Small intestine (tissue), 7 donors: ENCODE measurements at regions not wholly inside any gene's neighbourhood (a gene's known extent, or its start where the extent isn't known, plus 50 kb on each side); places are given as distances from the start of the nearest gene placed in this dataset.

ENCODE experiments used
- DNase-seq, 2 donors: peaks; one replicate each; pipeline versions ENCODE4 v3.0.0 to v3.0.0-alpha.2; 2013
- FAIRE-seq: peaks from 2 replicates; lab custom pipeline; 2012; peaks lifted over from hg19 to GRCh38; lab: Jason Lieb, UNC
- H3K27ac ChIP-seq, 3 donors: one replicate each; pipeline ENCODE4 v1.5.1; 2013; ENCODE audit warnings: low read length in 2 of 3, mild to moderate bottlenecking in 2 of 3, control low read depth in 1 of 3, inconsistent platforms in 1 of 3, low read depth in 1 of 3, moderate library complexity in 1 of 3
- H3K27me3 ChIP-seq, 3 donors: one replicate each; pipeline ENCODE4 v1.6.1; 2013; ENCODE audit warnings: low read length in 3 of 3, inconsistent platforms in 1 of 3; ENCODE audit not compliant: control insufficient read depth in 3 of 3, insufficient read depth in 3 of 3
- H3K36me3 ChIP-seq, 3 donors: one replicate each; pipeline ENCODE4 v1.6.1; 2013; ENCODE audit warnings: low read length in 3 of 3, inconsistent platforms in 1 of 3, low read depth in 1 of 3, mild to moderate bottlenecking in 1 of 3, moderate library complexity in 1 of 3; ENCODE audit not compliant: control insufficient read depth in 3 of 3, insufficient read depth in 2 of 3
- H3K4me1 ChIP-seq, 3 donors: one replicate each; pipeline ENCODE4 v1.6.1; 2013; ENCODE audit warnings: low read length in 2 of 3, inconsistent platforms in 1 of 3, low read depth in 1 of 3, mild to moderate bottlenecking in 1 of 3, moderate library complexity in 1 of 3; ENCODE audit not compliant: control insufficient read depth in 3 of 3, insufficient read depth in 2 of 3
- H3K4me3 ChIP-seq, 3 donors: one replicate each; pipeline ENCODE4 v1.5.1; 2013; ENCODE audit warnings: low read length in 3 of 3, control low read depth in 1 of 3, inconsistent platforms in 1 of 3, low read depth in 1 of 3, mild to moderate bottlenecking in 1 of 3, moderate library complexity in 1 of 3
- H3K9me3 ChIP-seq, 2 donors: one replicate each; pipeline ENCODE4 v1.6.1; 2013; ENCODE audit warnings: low read depth in 1 of 2, low read length in 1 of 2; ENCODE audit not compliant: control insufficient read depth in 2 of 2, insufficient read depth in 1 of 2
- WGBS, 3 donors: extraction: QIAGEN DNeasy Blood & Tissue Kit; methylation state at CpG; one replicate each; pipeline ENCODE4 v1.1.7; 2013; 5-methylcytosine and 5-hydroxymethylcytosine counted together
- donor health status: healthy with polysubstance abuse.
- donor health status: control.
- donor health status: control.
- donor health status: Bipolar disorder and iron deficiency.
- donor health status: healthy.

- WGBS, 3 donors: 80 to 96% (median 89%) methylated on average over 3 of the region's 3 CpGs
- H3K27me3 ChIP-seq: no peaks in the 10 kb centered on the region
- H3K4me1 ChIP-seq: peaks cover 0 to 37% (median 0%) of the 10 kb centered on the region in 3 donors
- H3K36me3 ChIP-seq: no peaks in the 10 kb centered on the region
- H3K27ac ChIP-seq: no peak overlapping the region
- H3K9me3 ChIP-seq: no peaks in the 10 kb centered on the region
- FAIRE-seq: no peak
- H3K4me3 ChIP-seq: no peak overlapping the region
- DNase-seq: no peak
Observed at GRCh38 chr5:160479220-160479619, 57.6 kb downstream of the PTTG1 start.

- Histone ChIP-seq H3K9me3 (no peaks in the 10 kb centered on the region), H3K27me3 (no peaks in the 10 kb centered on the region), H3K36me3 (no peaks in the 10 kb centered on the region), H3K4me3 (no peak overlapping the region), H3K27ac (no peak overlapping the region), H3K4me1 (peaks cover 0 to 33% (median 0%) of the 10 kb centered on the region in 3 donors)
- DNase-seq (no peak), FAIRE-seq (no peak)
- 60 to 67% (median 67%) methylated on average over 7 of the region's 7 CpGs for WGBS, 3 donors
Observed at GRCh38 chr5:160479926-160480325, 58.3 kb downstream of the PTTG1 start.

- Histone ChIP-seq H3K27me3 (no peaks in the 10 kb centered on the region), H3K4me1 (peaks cover 0 to 26% (median 0%) of the 10 kb centered on the region in 3 donors), H3K27ac (no peak overlapping the region), H3K4me3 (no peak overlapping the region), H3K9me3 (no peaks in the 10 kb centered on the region), H3K36me3 (no peaks in the 10 kb centered on the region)
- DNase-seq (peak in 1 of 2 donors; percentile 24), FAIRE-seq (no peak)
- 26 to 60% (median 41%) methylated on average over 1 of the region's 1 CpG for WGBS, 3 donors
Observed at GRCh38 chr5:160480652-160481051, 59.0 kb downstream of the PTTG1 start.

GRCh38 chr5:160484678-160485077 lies 63.0 kb downstream of the PTTG1 start:
- Histone ChIP-seq H3K27ac (no peak overlapping the region), H3K36me3 (no peaks in the 10 kb centered on the region), H3K27me3 (no peaks in the 10 kb centered on the region), H3K4me3 (no peak overlapping the region), H3K4me1 (peaks cover 0 to 3% (median 0%) of the 10 kb centered on the region in 3 donors), H3K9me3 (no peaks in the 10 kb centered on the region)
- no peak for DNase-seq
- 89 to 100% (median 93%) methylated on average over 2 of the region's 2 CpGs for WGBS, 3 donors
- FAIRE-seq: no peak

GRCh38 chr5:160485364-160485969 lies 63.8 kb downstream of the PTTG1 start:
- H3K27ac ChIP-seq: no peak overlapping the region
- no peaks in the 10 kb centered on the region for H3K9me3 ChIP-seq
- H3K36me3 ChIP-seq: no peaks in the 10 kb centered on the region
- no peak overlapping the region for H3K4me3 ChIP-seq
- DNase-seq (no peak), FAIRE-seq (no peak)
- H3K27me3 ChIP-seq: no peaks in the 10 kb centered on the region
- peaks cover 0 to 3% (median 0%) of the 10 kb centered on the region in 3 donors for H3K4me1 ChIP-seq
- 78 to 83% (median 78%) methylated on average over 5 of the region's 5 CpGs for WGBS, 3 donors

GRCh38 chr5:160486573-160486972 lies 64.9 kb downstream of the PTTG1 start:
- FAIRE-seq (no peak), DNase-seq (peak in 1 of 2 donors; percentile 17)
- H3K36me3 ChIP-seq: no peaks in the 10 kb centered on the region
- H3K27me3 ChIP-seq: no peaks in the 10 kb centered on the region
- no peaks in the 10 kb centered on the region for H3K4me1 ChIP-seq
- no peak overlapping the region for H3K4me3 ChIP-seq
- 71 to 90% (median 76%) methylated on average over 7 of the region's 7 CpGs for WGBS, 3 donors
- no peak overlapping the region for H3K27ac ChIP-seq
- H3K9me3 ChIP-seq: no peaks in the 10 kb centered on the region

GRCh38 chr5:160488394-160489325 lies 67.0 kb downstream of the PTTG1 start:
- H3K36me3 ChIP-seq: no peaks in the 10 kb centered on the region
- H3K4me1 ChIP-seq: no peaks in the 10 kb centered on the region
- no peaks in the 10 kb centered on the region for H3K9me3 ChIP-seq
- no peaks in the 10 kb centered on the region for H3K27me3 ChIP-seq
- no peak overlapping the region for H3K4me3 ChIP-seq
- 84 to 95% (median 94%) methylated on average over 6 of the region's 6 CpGs for WGBS, 3 donors
- H3K27ac ChIP-seq: no peak overlapping the region
- no peak for DNase-seq
- FAIRE-seq: no peak

GRCh38 chr5:160491438-160491837 lies 69.8 kb downstream of the PTTG1 start:
- no peak for FAIRE-seq

More at GRCh38 chr5:160491438-160491837, 69.8 kb downstream of the PTTG1 start:
- no peak overlapping the region for H3K4me3 ChIP-seq
- H3K27ac ChIP-seq: no peak overlapping the region
- no peak for DNase-seq
- H3K9me3 ChIP-seq: no peaks in the 10 kb centered on the region
- H3K4me1 ChIP-seq: no peaks in the 10 kb centered on the region
- H3K27me3 ChIP-seq: no peaks in the 10 kb centered on the region
- no peaks in the 10 kb centered on the region for H3K36me3 ChIP-seq
- 92 to 100% (median 96%) methylated on average over 1 of the region's 1 CpG for WGBS, 3 donors
